ENCODE measurements at regions not wholly inside any gene's neighbourhood (a gene's known extent, or its start where the extent isn't known, plus 50 kb on each side); places are given as distances from the start of the nearest gene placed in this dataset.

- TF ChIP-seq ZNF746 (CRISPR knock-in tag; IDR thresholded peaks at IDR 0.05) (no peak), ZSCAN5A (CRISPR knock-in tag; IDR thresholded peaks at IDR 0.05; ENCODE audit: borderline replicate concordance) (no peak)
Measured at GRCh38 chr9:24095246-24095645, 269.2 kb upstream of the ELAVL2 start (continued).

GRCh38 chr9:24090566-24090965 is 264.5 kb upstream of the ELAVL2 start:
- 33% methylated on average over 6 of the region's 6 CpGs for WGBS (ENCODE audit: low lambda C conversion rate)
- CTCF ChIA-PET (ENCODE audit: low intra/inter-chr PET ratio, low total read pairs) = no interaction called here
- no peaks in the 10 kb centered on the region for H3K36me3 ChIP-seq (replicated peaks in 1 of 2; ENCODE audit: control insufficient read depth in 1 of 2, insufficient read depth in 2 of 2, low read length in 2 of 2)
- no peak overlapping the region for H3K4me2 ChIP-seq (ENCODE audit: low read depth, low read length)
- H3K9ac ChIP-seq (ENCODE audit: insufficient read depth, low read depth, low read length) = no peak overlapping the region
- no peak overlapping the region for H3K4me3 ChIP-seq (replicated peaks in 1 of 3; ENCODE audit: insufficient read depth in 1 of 3, low read depth in 2 of 3, low read length in 3 of 3)
- ATAC-seq (no peak), DNase-seq (ENCODE audit: low spot score) (no peak), FAIRE-seq (no peak)
- no peak overlapping the region for H2AFZ ChIP-seq (ENCODE audit: low read length)
- no peaks in the 10 kb centered on the region for H3K79me2 ChIP-seq (ENCODE audit: insufficient read depth, low read length)
- H3K4me1 ChIP-seq (ENCODE audit: insufficient read depth, low read length) = no peaks in the 10 kb centered on the region
- H3K27me3 ChIP-seq (ENCODE audit: control insufficient read depth in 1 of 2, insufficient read depth in 2 of 2, low read length in 2 of 2) = no peaks in the 10 kb centered on the region
- no peaks in the 10 kb centered on the region for H4K20me1 ChIP-seq (ENCODE audit: insufficient read depth, low read length)
- POLR2A ChIA-PET = no interaction called here
- no peak overlapping the region for H3K27ac ChIP-seq (ENCODE audit: extremely low read length, insufficient read depth, low read length)
- TF ChIP-seq HHEX (CRISPR knock-in tag; IDR thresholded peaks at IDR 0.05) = no peak
- in situ Hi-C loops (cut with HindIII; ENCODE audit: extremely low pct_ligation_motif_present, low pct_unique_long_range_greater_than_20kb) (no loop called here), intact Hi-C loops (cut with micrococcal nuclease; ENCODE audit: unreplicated experiment) (loop anchor here (5.0 kb wide), 1 partner anchor 742 kb away; no protein-coding TSS in a partner anchor)
- no TSS peak for BruUV-seq (replicated peaks)
- H3K9me3 ChIP-seq (ENCODE audit: low read length) = peaks cover 71% of the 10 kb centered on the region

- no peak for ATAC-seq
- no peak for TF ChIP-seq NR3C1 (CRISPR knock-in tag; IDR thresholded peaks at IDR 0.05)
- no peak for TF ChIP-seq HMGXB4 (CRISPR knock-in tag; IDR thresholded peaks at IDR 0.05; ENCODE audit: borderline replicate concordance in 1 of 2, low read depth in 1 of 2)
- TF ChIP-seq NPAS2 (CRISPR knock-in tag; IDR thresholded peaks at IDR 0.05; ENCODE audit: borderline replicate concordance) = no peak
- no peak for TF ChIP-seq MAFG (CRISPR knock-in tag; IDR thresholded peaks at IDR 0.05)
- TF ChIP-seq BCL3 (CRISPR knock-in tag; IDR thresholded peaks at IDR 0.05) = no peak
- TF ChIP-seq HHEX (CRISPR knock-in tag; IDR thresholded peaks at IDR 0.05) = no peak
- TF ChIP-seq RFXAP (CRISPR knock-in tag; IDR thresholded peaks at IDR 0.05; ENCODE audit: borderline replicate concordance) = no peak
- TF ChIP-seq ZNF235 (CRISPR knock-in tag; IDR thresholded peaks at IDR 0.05; ENCODE audit: borderline replicate concordance) = no peak
- no peak for TF ChIP-seq NONO (IDR thresholded peaks at IDR 0.05)
- TF ChIP-seq NONO (CRISPR knock-in tag; conservative IDR thresholded peaks at IDR 0.05) = no peak
Measured at GRCh38 chr9:24073666-24074065, 247.6 kb upstream of the ELAVL2 start.

More at GRCh38 chr9:24073666-24074065, 247.6 kb upstream of the ELAVL2 start:
- no peak overlapping the region for H3K4me3 ChIP-seq (replicated peaks in 1 of 3; ENCODE audit: insufficient read depth in 1 of 3, low read depth in 2 of 3, low read length in 3 of 3)
- no peak overlapping the region for H3K27ac ChIP-seq (ENCODE audit: extremely low read length, insufficient read depth, low read length)
- ChIA-PET POLR2A (no interaction called here), CTCF (ENCODE audit: low intra/inter-chr PET ratio, low total read pairs) (no interaction called here)
- no TSS peak for BruUV-seq (replicated peaks)
- H3K27me3 ChIP-seq (ENCODE audit: control insufficient read depth in 1 of 2, insufficient read depth in 2 of 2, low read length in 2 of 2) = no peaks in the 10 kb centered on the region
- no peaks in the 10 kb centered on the region for H3K36me3 ChIP-seq (replicated peaks in 1 of 2; ENCODE audit: control insufficient read depth in 1 of 2, insufficient read depth in 2 of 2, low read length in 2 of 2)
- H3K4me1 ChIP-seq (ENCODE audit: insufficient read depth, low read length) = no peaks in the 10 kb centered on the region
- WGBS (ENCODE audit: low lambda C conversion rate) = 7% methylated on average over 6 of the region's 6 CpGs
- no peaks in the 10 kb centered on the region for H3K79me2 ChIP-seq (ENCODE audit: insufficient read depth, low read length)
- peaks cover 84% of the 10 kb centered on the region for H3K9me3 ChIP-seq (ENCODE audit: low read length)
- intact Hi-C loops (cut with micrococcal nuclease; ENCODE audit: unreplicated experiment) = no loop called here
- in situ Hi-C loops (cut with HindIII; ENCODE audit: extremely low pct_ligation_motif_present, low pct_unique_long_range_greater_than_20kb) = no loop called here
- FAIRE-seq (no peak), DNase-seq (ENCODE audit: low spot score) (no peak)
- no peak overlapping the region for H3K9ac ChIP-seq (ENCODE audit: insufficient read depth, low read depth, low read length)
- H2AFZ ChIP-seq (ENCODE audit: low read length) = no peak overlapping the region
- no peak overlapping the region for H3K4me2 ChIP-seq (ENCODE audit: low read depth, low read length)
- no peaks in the 10 kb centered on the region for H4K20me1 ChIP-seq (ENCODE audit: insufficient read depth, low read length)
